PC-3 (cell line): ENCODE measurements at regions not wholly inside any gene's neighbourhood (a gene's known extent, or its start where the extent isn't known, plus 50 kb on each side); places are given as distances from the start of the nearest gene placed in this dataset.

Experiments used
- ATAC-seq: fragments of 200-7000 bp; cut with Tn5 transposase; 2 replicates; pipeline ENCODE4 v1.9.1; 2020; ENCODE audit warnings: mild to moderate bottlenecking, moderate library complexity
- BruUV-seq: library from RNA; stranded (reverse); fragments of 400-500 nt; replicated peaks from 2 replicates; lab custom pipeline; 2021; lab: Mats Ljungman, UMichigan
- CTCF ChIA-PET: fragments of 300-600 bp; sonication (Branson Sonifier 250); formaldehyde crosslinking; loops from one replicate; lab custom pipeline; 2022; ENCODE audit warnings: antibody characterized with exemption; lab: Charles Lee
- POLR2A ChIA-PET: fragments of 300-600 bp; sonication (Branson Sonifier 250); formaldehyde crosslinking; loops from one replicate; lab custom pipeline; 2022; ENCODE audit warnings: antibody characterized with exemption; ENCODE audit not compliant: unreplicated experiment; lab: Charles Lee
- DNase-seq: peaks from one replicate; pipeline ENCODE4 v3.0.0-alpha.2; 2015
- H2AFZ ChIP-seq: fragments of 300-600 bp; sonication (generic); 2 replicates; pipeline ENCODE4 v1.6.0; 2016; ENCODE audit warnings: antibody characterized with exemption, low read length
- H3F3A ChIP-seq: fragments of 300-600 bp; sonication (generic); one replicate; pipeline ENCODE4 v1.6.0; 2017; ENCODE audit warnings: antibody characterized with exemption, low read length, control low read depth, mild to moderate bottlenecking; ENCODE audit not compliant: unreplicated experiment
- H3K27ac ChIP-seq: fragments of 300-600 bp; sonication (generic); 2 replicates; pipeline ENCODE4 v1.5.1; 2016; ENCODE audit warnings: mild to moderate bottlenecking, low read length
- H3K27me3 ChIP-seq: fragments of 300-600 bp; sonication (generic); 2 replicates; pipeline ENCODE4 v1.6.1; 2016; ENCODE audit warnings: low read length, mixed read lengths
- H3K36me3 ChIP-seq: fragments of 300-600 bp; sonication (generic); 2 replicates; pipeline ENCODE4 v1.6.1; 2016; ENCODE audit warnings: low read depth, mixed run types, low read length, mixed read lengths
- H3K4me1 ChIP-seq: fragments of 300-600 bp; sonication (generic); 2 replicates; pipeline ENCODE4 v1.5.1; 2016; ENCODE audit warnings: low read length; ENCODE audit not compliant: insufficient read depth
- H3K4me2 ChIP-seq: fragments of 300-600 bp; sonication (generic); 2 replicates; pipeline ENCODE4 v1.6.0; 2016; ENCODE audit warnings: low read length
- H3K4me3 ChIP-seq: fragments of 300-600 bp; sonication (generic); 2 replicates; pipeline ENCODE4 v1.5.1; 2016; ENCODE audit warnings: mild to moderate bottlenecking, low read length, mixed read lengths
- H3K79me2 ChIP-seq: fragments of 300-600 bp; sonication (generic); 2 replicates; pipeline ENCODE4 v1.6.1; 2017; ENCODE audit warnings: low read length, mixed read lengths
- H3K9ac ChIP-seq: fragments of 300-600 bp; sonication (generic); 2 replicates; pipeline ENCODE4 v1.6.0; 2016; ENCODE audit warnings: mild to moderate bottlenecking, low read length
- H3K9me2 ChIP-seq: fragments of 300-600 bp; sonication (generic); replicated peaks from 2 replicates; pipeline ENCODE4 v1.6.1; 2016; ENCODE audit warnings: mixed run types, low read length, mixed read lengths
- H3K9me3 ChIP-seq: fragments of 300-600 bp; sonication (generic); 2 replicates; pipeline ENCODE4 v1.6.1; 2016; ENCODE audit warnings: low read length, mixed read lengths
- H4K20me1 ChIP-seq: fragments of 300-600 bp; sonication (generic); 2 replicates; pipeline ENCODE4 v1.6.1; 2016; ENCODE audit warnings: low read length, mixed read lengths
- EZH2 ChIP-seq: fragments of 300-600 bp; sonication (generic); IDR thresholded peaks from one replicate; pipeline ENCODE4 v1.6.1; 2017; ENCODE audit warnings: antibody characterized with exemption, mild to moderate bottlenecking, low read length; ENCODE audit not compliant: unreplicated experiment
- EZH2phosphoT487 ChIP-seq: fragments of 300-600 bp; sonication (generic); IDR thresholded peaks from 2 replicates; pipeline ENCODE4 v1.6.1; 2018; ENCODE audit warnings: mild to moderate bottlenecking, antibody characterized with exemption, low read length, borderline replicate concordance
- intact Hi-C: fragments of 100-400 bp; cut with micrococcal nuclease; formaldehyde crosslinking; loops from 2 replicates; pipeline ENCODE4 v1.9.0; 2023
- TF ChIP-seq, protein P1 (sequence below): fragments of 300-600 bp; sonication (generic); conservative IDR thresholded peaks from 2 replicates; pipeline ENCODE4 v1.5.1; 2017; ENCODE audit warnings: antibody characterized with exemption, low read depth, mild to moderate bottlenecking, low read length

DNA sequence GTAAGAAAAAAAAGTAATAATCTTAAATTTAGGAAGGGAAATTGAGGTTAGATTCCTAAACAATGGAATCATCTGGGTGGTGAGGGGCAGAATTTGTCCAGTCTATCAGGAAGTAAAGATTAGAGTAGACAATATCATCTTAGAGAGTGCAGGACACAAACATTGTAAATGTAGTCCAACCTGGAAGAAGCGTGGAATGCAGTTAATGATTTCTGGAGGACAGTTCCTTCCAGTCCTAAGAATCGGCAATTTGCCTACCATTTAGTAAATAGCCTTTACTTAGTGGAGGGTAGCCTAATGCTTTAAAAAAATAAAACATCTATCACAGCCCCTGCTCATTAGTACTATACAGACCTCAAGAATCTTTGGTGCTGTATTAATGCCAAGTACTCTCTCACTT lies 147.5 kb upstream of the TTC29 start:
- intact Hi-C loops: loop anchor here (5.0 to 10.0 kb wide), 3 partner anchors 176 to 1368 kb away; no protein-coding TSS in a partner anchor
- H3F3A ChIP-seq: no peaks in the 10 kb centered on the region
- H3K4me1 ChIP-seq: peaks cover 7% of the 10 kb centered on the region; the same call in 1 of the 2 replicates
- no peaks in the 10 kb centered on the region for H4K20me1 ChIP-seq
- H2AFZ ChIP-seq: no peak overlapping the region
- H3K9ac ChIP-seq: no peak overlapping the region
- ATAC-seq: no peak
- BruUV-seq: no TSS peak
- no peak overlapping the region for H3K4me3 ChIP-seq
- H3K27ac ChIP-seq: no peak overlapping the region
- DNase-seq: no peak
- TF ChIP-seq, protein P1, sequence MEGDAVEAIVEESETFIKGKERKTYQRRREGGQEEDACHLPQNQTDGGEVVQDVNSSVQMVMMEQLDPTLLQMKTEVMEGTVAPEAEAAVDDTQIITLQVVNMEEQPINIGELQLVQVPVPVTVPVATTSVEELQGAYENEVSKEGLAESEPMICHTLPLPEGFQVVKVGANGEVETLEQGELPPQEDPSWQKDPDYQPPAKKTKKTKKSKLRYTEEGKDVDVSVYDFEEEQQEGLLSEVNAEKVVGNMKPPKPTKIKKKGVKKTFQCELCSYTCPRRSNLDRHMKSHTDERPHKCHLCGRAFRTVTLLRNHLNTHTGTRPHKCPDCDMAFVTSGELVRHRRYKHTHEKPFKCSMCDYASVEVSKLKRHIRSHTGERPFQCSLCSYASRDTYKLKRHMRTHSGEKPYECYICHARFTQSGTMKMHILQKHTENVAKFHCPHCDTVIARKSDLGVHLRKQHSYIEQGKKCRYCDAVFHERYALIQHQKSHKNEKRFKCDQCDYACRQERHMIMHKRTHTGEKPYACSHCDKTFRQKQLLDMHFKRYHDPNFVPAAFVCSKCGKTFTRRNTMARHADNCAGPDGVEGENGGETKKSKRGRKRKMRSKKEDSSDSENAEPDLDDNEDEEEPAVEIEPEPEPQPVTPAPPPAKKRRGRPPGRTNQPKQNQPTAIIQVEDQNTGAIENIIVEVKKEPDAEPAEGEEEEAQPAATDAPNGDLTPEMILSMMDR: no peak
- TF ChIP-seq EZH2: no peak
- TF ChIP-seq EZH2phosphoT487: no peak
- no peaks in the 10 kb centered on the region for H3K79me2 ChIP-seq
- no peak overlapping the region for H3K4me2 ChIP-seq
- ChIA-PET POLR2A (no interaction called here), CTCF (interaction anchor here (0.6 kb wide), 1 partner anchor 74 kb away, joined by 4 read pairs; no protein-coding TSS in a partner anchor)
- no peaks in the 10 kb centered on the region for H3K9me3 ChIP-seq
- peaks cover 14% of the 10 kb centered on the region for H3K27me3 ChIP-seq
- H3K9me2 ChIP-seq: no peaks in the 10 kb centered on the region
- H3K36me3 ChIP-seq: no peaks in the 10 kb centered on the region

DNA sequence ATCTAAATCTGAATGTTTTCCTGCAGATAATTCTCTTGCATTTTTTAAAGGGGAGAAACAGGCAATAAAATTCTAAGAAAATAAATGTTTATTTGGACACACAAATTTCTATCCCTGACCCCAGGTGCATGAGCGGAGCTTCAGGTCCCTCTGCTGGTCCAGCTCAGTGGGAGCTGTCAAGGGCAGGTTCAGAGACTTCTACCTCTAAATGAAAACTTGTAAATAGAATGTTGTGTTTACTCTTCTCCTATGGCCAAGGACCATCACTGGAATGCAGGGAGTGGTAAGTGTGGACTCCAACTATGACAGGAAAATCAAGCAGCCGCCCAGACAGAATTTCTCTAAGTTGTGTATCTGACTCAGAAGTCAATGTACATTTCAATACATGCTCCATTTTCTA lies 148.6 kb upstream of the TTC29 start:
- Histone ChIP-seq H3K4me2 (no peak overlapping the region), H3K4me1 (peaks cover 7% of the 10 kb centered on the region; the same call in 1 of the 2 replicates), H2AFZ (no peak overlapping the region), H3F3A (no peaks in the 10 kb centered on the region), H3K9me2 (no peaks in the 10 kb centered on the region), H3K79me2 (no peaks in the 10 kb centered on the region), H3K36me3 (no peaks in the 10 kb centered on the region), H3K4me3 (no peak overlapping the region), H3K27ac (no peak overlapping the region), H3K9me3 (no peaks in the 10 kb centered on the region), H4K20me1 (no peaks in the 10 kb centered on the region), H3K27me3 (peaks cover 5% of the 10 kb centered on the region; the same call in 1 of the 2 replicates), H3K9ac (no peak overlapping the region)
- intact Hi-C loops: loop anchor here (5.0 to 10.0 kb wide), 3 partner anchors 177 to 1369 kb away; no protein-coding TSS in a partner anchor
- TF ChIP-seq, protein P1: peak; percentile 51
- no peak for TF ChIP-seq EZH2
- ATAC-seq: peak; percentile 86
- ChIA-PET POLR2A (no interaction called here), CTCF (interaction anchor here (1.0 kb wide), 1 partner anchor 75 kb away, joined by 3 read pairs; no protein-coding TSS in a partner anchor)
- BruUV-seq: no TSS peak
- DNase-seq: peak; percentile 65
